ENCODE measurements at regions not wholly inside any gene's neighbourhood (a gene's known extent, or its start where the extent isn't known, plus 50 kb on each side); places are given as distances from the start of the nearest gene placed in this dataset.
A peak's percentile ranks its signal among the peaks of the same experiment; 100 is the strongest.
"Not testable (repeated sequence)": the region's sequence is repeated elsewhere in the genome, so short reads cannot be mapped to it uniquely, and the experiment has no call there.

DNA sequence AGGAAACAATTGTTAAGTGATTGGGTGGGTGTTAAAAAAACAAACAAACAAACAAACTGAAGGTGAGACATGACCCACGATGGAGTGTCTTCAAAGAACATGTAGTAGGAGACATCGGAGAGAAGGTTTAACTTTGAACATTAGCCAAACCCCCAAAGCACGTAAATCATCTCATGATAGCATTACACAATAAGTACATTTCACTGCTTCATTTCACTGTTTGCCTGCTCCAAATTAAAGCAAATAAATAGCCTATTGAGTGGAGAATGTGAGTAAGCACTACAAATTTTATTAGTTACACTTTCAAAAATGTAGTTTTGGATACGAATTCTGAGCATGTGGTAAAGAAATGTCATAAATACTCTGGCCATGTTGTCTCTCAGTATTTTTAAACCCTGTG is 287.0 kb downstream of the SI start:
- H3K27ac ChIP-seq: no peak overlapping the region
- no peak for DNase-seq
- peaks cover 0 to 9% (median 0%) of the 10 kb centered on the region in 12 donors for H3K9me3 ChIP-seq
- no peaks in the 10 kb centered on the region for H3K27me3 ChIP-seq
- no peak for ATAC-seq
- TF ChIP-seq POLR2A (IDR thresholded peaks at IDR 0.05): no peak
- H3K36me3 ChIP-seq: no peaks in the 10 kb centered on the region
- WGBS, 4 donors: 73 to 79% (median 79%) methylated on average over 4 of the region's 4 CpGs
- intact Hi-C loops (cut with DNase I): no loop called here
- H3K4me3 ChIP-seq: no peak overlapping the region
- no peaks in the 10 kb centered on the region for H3K4me1 ChIP-seq

DNA sequence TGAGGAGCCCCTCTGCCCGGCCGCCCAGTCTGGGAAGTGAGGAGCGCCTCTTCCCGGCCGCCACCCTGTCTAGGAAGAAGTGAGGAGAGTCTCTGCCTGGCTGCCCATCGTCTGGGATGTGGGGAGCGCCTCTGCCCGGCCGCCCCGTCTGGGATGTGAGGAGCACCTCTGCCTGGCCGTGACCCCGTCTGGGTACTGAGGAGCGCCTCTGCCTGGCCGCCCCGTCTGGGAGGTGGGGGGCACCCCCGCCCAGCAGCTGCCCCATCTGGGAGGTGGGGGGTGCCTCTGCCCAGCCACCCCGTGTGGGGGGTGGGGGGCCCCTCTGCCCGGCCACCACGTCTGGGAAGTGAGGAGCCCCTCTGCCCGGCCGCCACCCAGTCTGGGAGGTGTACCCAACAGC is 293.9 kb downstream of the SI start:
- H3K4me1 ChIP-seq; ATAC-seq; H3K27ac ChIP-seq; H3K27me3 ChIP-seq; intact Hi-C loops (cut with DNase I); H3K36me3 ChIP-seq; H3K9me3 ChIP-seq; H3K4me3 ChIP-seq: not testable (repeated sequence)
- 89 to 94% (median 91%) methylated on average over 4 to 21 of the region's 21 CpGs for WGBS, 4 donors
- peak in 1 of 5 donors; percentile 51 for DNase-seq

DNA sequence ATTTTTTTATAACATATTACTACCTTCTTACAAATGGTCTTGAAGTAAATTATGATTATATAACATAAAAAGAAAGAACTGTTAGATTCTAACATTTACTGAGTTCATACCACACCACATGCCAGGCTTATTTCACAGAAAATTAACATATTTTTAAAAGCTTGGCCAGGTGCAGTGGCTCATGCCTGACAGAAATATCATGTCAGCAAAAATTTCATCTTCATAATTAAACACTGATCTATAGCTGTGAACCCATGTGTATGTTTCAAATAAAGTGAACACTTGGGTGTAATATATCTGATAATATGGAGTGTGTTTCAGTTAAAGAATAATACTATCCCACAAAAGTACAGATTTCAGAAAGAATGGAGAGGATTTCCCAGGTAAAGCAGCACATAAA is 296.5 kb downstream of the SI start:
- TF ChIP-seq, protein P1, sequence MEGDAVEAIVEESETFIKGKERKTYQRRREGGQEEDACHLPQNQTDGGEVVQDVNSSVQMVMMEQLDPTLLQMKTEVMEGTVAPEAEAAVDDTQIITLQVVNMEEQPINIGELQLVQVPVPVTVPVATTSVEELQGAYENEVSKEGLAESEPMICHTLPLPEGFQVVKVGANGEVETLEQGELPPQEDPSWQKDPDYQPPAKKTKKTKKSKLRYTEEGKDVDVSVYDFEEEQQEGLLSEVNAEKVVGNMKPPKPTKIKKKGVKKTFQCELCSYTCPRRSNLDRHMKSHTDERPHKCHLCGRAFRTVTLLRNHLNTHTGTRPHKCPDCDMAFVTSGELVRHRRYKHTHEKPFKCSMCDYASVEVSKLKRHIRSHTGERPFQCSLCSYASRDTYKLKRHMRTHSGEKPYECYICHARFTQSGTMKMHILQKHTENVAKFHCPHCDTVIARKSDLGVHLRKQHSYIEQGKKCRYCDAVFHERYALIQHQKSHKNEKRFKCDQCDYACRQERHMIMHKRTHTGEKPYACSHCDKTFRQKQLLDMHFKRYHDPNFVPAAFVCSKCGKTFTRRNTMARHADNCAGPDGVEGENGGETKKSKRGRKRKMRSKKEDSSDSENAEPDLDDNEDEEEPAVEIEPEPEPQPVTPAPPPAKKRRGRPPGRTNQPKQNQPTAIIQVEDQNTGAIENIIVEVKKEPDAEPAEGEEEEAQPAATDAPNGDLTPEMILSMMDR (IDR thresholded peaks at IDR 0.05): no peak
- no peak for TF ChIP-seq POLR2A (IDR thresholded peaks at IDR 0.05)
- peaks cover 0 to 10% (median 0%) of the 10 kb centered on the region in 12 donors for H3K9me3 ChIP-seq
- H3K27me3 ChIP-seq: no peaks in the 10 kb centered on the region
- H3K36me3 ChIP-seq: no peaks in the 10 kb centered on the region
- intact Hi-C loops (cut with DNase I): no loop called here
- H3K4me1 ChIP-seq: no peaks in the 10 kb centered on the region
- no peak for DNase-seq
- H3K27ac ChIP-seq: no peak overlapping the region
- H3K4me3 ChIP-seq: no peak overlapping the region
- no peak for ATAC-seq

DNA sequence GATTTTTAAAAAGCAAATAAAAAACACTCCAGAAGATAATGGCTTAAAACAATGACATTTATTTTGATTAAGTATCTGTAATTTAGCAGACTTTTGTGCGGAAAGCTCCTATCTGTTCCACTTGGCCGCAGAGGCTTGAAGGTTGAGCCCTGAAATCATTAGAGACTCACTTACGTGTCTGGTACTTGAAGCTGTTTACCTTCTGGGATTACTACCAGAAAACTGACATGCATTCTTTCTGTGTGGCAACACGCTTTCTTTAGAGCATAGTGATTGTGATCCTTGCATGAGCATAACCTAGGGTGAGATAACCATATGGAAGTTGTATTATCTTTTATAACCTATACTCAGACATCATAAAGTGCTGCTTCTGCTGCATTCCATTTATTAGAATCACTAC is 298.5 kb downstream of the SI start:
- no peaks in the 10 kb centered on the region for H3K36me3 ChIP-seq
- TF ChIP-seq, protein P1 (IDR thresholded peaks at IDR 0.05): no peak
- TF ChIP-seq POLR2A (IDR thresholded peaks at IDR 0.05): no peak
- intact Hi-C loops (cut with DNase I): no loop called here
- DNase-seq: no peak
- no peaks in the 10 kb centered on the region for H3K4me1 ChIP-seq
- no peak overlapping the region for H3K27ac ChIP-seq
- H3K9me3 ChIP-seq: peaks cover 0 to 13% (median 0%) of the 10 kb centered on the region in 12 donors
- WGBS, 4 donors: 27 to 54% (median 33%) methylated on average over 4 of the region's 4 CpGs
- no peaks in the 10 kb centered on the region for H3K27me3 ChIP-seq
- no peak overlapping the region for H3K4me3 ChIP-seq
- no peak for ATAC-seq

DNA sequence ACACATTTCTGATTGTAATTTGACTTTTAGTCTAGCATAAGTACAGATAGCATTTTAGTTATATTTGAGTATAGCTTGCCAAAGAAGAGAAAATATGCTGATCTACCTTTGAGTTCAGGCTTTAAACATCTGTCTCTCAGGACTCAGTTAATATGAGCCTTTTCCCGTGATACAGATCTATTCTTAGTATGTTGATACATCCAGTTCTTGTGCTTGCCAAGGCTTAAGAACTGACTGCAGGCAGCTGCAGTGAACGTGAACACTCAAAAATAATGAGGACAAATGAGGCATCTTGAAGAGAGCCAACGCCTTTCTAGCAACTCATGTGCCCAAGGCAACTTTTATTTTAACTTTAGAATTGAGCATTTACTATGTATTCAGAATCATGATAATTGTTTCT is 325.5 kb downstream of the SI start:
- Histone ChIP-seq H3K4me1 (no peaks in the 10 kb centered on the region), H3K36me3 (no peaks in the 10 kb centered on the region), H3K4me3 (no peak overlapping the region), H3K27me3 (no peaks in the 10 kb centered on the region), H3K9me3 (no peaks in the 10 kb centered on the region), H3K27ac (no peak overlapping the region)
- DNase-seq: no peak
- 17 to 28% (median 26%) methylated on average over 3 of the region's 3 CpGs for WGBS, 4 donors
- intact Hi-C loops (cut with DNase I): no loop called here
- TF ChIP-seq POLR2A (IDR thresholded peaks at IDR 0.05): no peak
- TF ChIP-seq, protein P1 (IDR thresholded peaks at IDR 0.05): no peak
- no peak for ATAC-seq

Measured in heart left ventricle (tissue), 16 donors.